ENCODE measurements at regions not wholly inside any gene's neighbourhood (a gene's known extent, or its start where the extent isn't known, plus 50 kb on each side); places are given as distances from the start of the nearest gene placed in this dataset.

DNA sequence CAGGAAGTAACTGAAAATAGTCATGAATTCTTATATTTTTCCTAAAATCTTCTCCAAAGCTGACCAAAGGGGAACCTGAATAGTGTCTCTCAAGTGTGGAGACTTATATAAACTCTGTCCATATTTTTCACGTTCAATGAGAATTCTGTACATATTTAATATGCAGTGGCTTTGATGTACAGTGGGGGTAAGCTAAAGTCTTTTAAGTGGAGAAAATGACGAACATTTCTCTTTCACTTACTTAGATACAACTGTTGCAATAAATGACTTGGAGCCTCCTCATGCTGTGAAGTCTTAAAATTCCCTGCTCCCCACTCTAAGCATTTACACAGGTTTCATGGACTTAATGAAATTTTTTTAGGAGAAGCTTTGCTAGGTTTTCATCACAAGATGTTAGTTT, 1196.7 kb downstream of the EFNB2 start:
- TF ChIP-seq, protein P1, sequence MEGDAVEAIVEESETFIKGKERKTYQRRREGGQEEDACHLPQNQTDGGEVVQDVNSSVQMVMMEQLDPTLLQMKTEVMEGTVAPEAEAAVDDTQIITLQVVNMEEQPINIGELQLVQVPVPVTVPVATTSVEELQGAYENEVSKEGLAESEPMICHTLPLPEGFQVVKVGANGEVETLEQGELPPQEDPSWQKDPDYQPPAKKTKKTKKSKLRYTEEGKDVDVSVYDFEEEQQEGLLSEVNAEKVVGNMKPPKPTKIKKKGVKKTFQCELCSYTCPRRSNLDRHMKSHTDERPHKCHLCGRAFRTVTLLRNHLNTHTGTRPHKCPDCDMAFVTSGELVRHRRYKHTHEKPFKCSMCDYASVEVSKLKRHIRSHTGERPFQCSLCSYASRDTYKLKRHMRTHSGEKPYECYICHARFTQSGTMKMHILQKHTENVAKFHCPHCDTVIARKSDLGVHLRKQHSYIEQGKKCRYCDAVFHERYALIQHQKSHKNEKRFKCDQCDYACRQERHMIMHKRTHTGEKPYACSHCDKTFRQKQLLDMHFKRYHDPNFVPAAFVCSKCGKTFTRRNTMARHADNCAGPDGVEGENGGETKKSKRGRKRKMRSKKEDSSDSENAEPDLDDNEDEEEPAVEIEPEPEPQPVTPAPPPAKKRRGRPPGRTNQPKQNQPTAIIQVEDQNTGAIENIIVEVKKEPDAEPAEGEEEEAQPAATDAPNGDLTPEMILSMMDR (IDR thresholded peaks at IDR 0.05; ENCODE audit: low read depth, low read length), result no peak
- TF ChIP-seq, protein P2, sequence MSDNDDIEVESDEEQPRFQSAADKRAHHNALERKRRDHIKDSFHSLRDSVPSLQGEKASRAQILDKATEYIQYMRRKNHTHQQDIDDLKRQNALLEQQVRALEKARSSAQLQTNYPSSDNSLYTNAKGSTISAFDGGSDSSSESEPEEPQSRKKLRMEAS (IDR thresholded peaks at IDR 0.05; ENCODE audit: low read depth, low read length), result no peak
- no peak for TF ChIP-seq POLR2A (IDR thresholded peaks at IDR 0.05; ENCODE audit: extremely low read depth, insufficient read length)

Measured in NB4 (cell line).